A204.1 (cell line): ENCODE measurements at regions not wholly inside any gene's neighbourhood (a gene's known extent, or its start where the extent isn't known, plus 50 kb on each side); places are given as distances from the start of the nearest gene placed in this dataset.

Experiments used
- FAIRE-seq: peaks from 2 replicates; lab custom pipeline; 2012; peaks lifted over from hg19 to GRCh38; lab: Jason Lieb, UNC

DNA sequence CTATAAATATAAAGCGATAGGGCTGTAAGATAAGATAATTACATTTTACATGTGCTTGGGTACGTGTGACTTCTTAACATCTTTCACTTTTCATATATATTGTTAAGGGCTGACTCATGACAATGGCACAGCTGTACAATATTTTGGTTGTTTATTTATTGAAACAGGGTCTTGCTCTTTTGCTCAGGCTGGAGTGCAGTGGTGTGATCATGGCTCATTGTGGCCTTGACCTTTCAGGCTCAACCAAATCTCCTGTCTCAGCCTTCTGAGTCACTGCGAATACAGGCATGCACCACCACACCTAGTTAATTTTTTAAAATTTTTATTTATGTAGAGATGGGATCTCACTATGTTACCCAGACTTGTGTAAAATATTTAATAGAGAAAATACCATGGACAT lies 2532.4 kb upstream of the PCDH20 start:
- FAIRE-seq: no peak

DNA sequence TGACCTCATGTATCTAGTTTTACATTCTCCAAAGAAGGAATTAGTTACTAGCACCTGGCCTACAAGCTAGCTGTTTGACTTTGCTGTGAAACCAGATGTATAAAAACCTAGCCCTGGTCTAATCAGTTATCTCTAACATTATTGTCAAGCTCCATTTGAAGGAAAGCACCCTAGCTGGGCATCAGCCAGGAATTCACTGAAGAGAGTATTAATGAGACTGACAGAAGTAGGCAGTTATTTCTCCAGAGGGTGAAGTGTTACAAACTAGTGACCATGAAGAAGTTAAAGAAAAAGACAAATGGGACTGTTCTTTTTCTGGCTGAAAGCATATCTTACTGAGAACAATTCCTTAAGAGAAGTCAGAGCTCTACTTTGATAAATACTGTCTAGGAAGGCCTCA lies 2529.3 kb upstream of the PCDH20 start:
- FAIRE-seq: no peak

DNA sequence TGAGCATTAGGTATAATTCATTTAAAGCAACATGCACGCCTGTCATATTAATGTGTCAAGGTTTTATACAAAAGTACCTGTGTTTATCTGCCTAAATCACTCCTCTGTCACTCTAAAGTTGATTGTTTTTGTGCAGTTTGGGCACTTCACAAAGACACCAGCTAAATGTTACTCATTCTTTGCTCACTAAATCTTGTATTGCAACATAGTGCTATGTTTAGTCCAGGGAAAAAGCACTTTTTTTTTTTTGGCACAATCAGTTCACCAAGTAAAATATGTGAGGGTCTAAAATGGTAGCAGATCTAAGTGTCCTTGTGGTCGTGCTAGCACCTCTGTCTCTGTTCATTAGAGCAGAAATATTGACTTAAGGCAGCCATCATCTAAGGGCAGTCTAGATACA lies 2526.7 kb upstream of the PCDH20 start:
- FAIRE-seq: no peak

GRCh38 chr13:63938851-63939250 lies 2523.2 kb upstream of the PCDH20 start:
- FAIRE-seq: no peak

DNA sequence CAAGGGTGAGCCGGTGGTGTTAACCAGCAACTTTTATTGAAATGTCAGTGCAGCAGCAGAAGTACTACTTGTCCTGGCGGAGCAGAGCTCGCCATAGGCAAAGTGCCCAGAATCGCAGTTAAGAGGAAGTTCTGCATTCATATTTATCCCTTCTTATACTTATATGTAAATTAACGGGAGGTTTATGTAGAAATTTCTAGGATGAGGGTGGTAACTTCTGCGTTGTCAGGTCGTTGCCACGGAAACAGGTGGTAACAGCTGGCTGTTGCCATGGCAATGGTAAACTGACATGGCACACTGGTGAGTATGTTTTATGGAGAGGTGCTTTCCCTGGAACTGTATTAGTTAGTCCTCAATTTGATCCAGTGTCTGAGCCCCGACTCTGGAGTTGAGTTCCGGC lies 2494.9 kb upstream of the PCDH20 start:
- no peak for FAIRE-seq

DNA sequence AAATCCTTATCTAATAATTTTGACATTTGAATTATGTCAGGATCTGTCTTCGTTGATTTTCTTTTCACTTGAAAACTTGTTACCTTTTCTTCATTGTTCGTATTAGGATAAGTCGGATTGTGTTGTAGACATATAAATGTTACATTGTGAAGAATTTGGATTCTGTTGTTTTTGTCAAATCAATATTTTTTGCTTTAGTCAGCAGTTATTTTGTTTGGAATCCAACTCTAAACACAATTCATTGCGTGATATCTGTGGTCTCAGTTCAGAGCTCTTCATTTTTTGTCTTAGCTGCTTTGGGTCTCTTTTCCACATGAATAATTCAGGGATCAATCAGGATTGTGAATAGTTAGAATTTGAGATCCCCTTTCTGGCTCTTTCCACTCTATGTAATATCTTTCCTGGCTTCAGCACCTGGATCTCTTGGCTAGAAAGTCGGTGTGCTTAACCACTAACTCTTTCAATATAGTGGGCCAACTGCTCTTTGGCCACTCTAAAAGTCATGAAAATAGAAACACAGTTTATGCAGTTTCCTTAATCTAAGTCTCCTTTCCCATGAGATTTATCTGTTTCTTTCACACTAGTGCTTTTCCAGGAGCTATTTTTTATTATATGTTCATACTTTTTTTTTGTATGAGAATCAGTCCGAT lies 2494.2 kb upstream of the PCDH20 start:
- peak; percentile 19 for FAIRE-seq

- FAIRE-seq: no peak
Observed at GRCh38 chr13:63902141-63902540, 2486.5 kb upstream of the PCDH20 start.

GRCh38 chr13:63901630-63902029 lies 2486.0 kb upstream of the PCDH20 start:
- FAIRE-seq: no peak

GRCh38 chr13:63900406-63900805 lies 2484.8 kb upstream of the PCDH20 start:
- no peak for FAIRE-seq

DNA sequence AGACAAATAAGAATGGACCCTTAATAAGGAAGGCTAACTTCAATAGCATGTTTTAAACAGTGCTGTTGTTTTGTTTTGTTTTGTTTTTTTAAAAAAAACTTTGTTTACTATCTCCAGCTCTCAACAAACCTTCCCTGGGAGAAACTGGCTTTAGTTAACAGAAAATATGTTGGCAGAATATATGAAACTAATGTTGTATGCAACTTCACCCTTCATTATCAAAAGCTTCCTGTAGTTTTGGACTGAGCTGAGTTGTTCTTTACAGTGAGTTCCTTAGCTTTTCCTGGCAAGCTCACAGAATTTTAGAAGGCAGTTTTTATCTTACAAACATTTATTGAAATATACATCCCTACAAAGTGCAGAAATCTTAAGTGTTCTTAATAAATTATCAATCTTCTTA lies 2480.7 kb upstream of the PCDH20 start:
- no peak for FAIRE-seq

- no peak for FAIRE-seq
Observed at GRCh38 chr13:63882052-63882451, 2466.4 kb upstream of the PCDH20 start.

DNA sequence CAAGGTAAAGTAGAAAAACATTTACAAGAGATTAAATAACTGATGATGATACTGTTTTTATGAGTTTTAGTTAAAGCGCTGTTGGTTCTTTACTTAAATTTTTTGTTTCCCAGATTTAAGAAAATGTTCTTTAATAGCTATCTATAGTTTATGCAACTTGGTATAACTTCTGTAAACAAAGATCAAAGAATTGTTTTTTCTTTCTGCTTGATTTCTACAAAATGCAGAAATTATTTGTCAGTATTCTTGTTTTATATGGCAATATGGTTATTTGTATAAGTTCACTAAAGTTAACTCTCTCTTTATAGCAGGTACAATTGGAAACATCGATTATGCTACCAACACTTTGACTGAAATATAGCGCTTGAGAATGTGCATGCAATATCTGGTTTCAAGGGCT lies 2465.1 kb upstream of the PCDH20 start:
- FAIRE-seq: no peak

DNA sequence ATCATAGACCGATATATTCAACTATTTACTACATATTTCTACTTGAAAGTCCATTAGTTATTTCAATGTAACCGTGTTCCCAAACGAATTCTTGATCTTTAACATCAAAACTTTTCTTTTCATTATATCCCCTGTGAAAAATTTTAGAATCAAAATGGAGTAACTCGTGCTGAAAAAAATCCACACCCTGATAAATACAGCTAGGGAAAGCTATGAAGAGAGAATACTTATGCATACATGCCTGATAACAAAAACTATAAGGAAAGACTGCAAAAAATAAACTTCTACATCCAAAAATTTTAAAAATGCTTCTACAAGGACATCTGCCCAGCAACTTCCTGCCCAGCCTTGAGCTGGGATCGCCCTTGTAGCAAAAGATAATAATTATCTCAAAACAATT lies 2458.3 kb upstream of the PCDH20 start:
- no peak for FAIRE-seq

GRCh38 chr13:63864171-63864902 lies 2448.7 kb upstream of the PCDH20 start:
- no peak for FAIRE-seq

GRCh38 chr13:63855457-63856118 lies 2439.9 kb upstream of the PCDH20 start:
- FAIRE-seq: no peak

- no peak for FAIRE-seq
Observed at GRCh38 chr13:63853816-63854215, 2438.2 kb upstream of the PCDH20 start.

DNA sequence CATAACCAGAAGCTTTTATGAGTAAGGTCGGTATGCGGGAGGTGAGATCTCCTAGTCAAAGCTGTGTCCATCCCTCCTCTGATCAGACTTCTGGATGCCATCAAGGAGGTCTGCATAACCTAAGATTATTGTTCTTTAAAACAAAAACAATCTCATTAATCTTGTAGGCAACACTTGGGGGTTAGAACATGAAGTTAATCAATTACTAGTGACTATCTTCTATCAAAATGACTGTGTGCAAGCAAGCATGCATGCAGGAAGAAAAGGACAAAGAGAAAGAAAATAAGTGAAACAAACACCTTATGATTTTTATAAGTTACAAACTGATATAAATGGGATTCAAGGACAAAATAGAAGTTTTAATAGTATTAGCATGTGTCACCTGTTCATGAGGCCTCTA lies 2435.9 kb upstream of the PCDH20 start:
- FAIRE-seq: no peak

DNA sequence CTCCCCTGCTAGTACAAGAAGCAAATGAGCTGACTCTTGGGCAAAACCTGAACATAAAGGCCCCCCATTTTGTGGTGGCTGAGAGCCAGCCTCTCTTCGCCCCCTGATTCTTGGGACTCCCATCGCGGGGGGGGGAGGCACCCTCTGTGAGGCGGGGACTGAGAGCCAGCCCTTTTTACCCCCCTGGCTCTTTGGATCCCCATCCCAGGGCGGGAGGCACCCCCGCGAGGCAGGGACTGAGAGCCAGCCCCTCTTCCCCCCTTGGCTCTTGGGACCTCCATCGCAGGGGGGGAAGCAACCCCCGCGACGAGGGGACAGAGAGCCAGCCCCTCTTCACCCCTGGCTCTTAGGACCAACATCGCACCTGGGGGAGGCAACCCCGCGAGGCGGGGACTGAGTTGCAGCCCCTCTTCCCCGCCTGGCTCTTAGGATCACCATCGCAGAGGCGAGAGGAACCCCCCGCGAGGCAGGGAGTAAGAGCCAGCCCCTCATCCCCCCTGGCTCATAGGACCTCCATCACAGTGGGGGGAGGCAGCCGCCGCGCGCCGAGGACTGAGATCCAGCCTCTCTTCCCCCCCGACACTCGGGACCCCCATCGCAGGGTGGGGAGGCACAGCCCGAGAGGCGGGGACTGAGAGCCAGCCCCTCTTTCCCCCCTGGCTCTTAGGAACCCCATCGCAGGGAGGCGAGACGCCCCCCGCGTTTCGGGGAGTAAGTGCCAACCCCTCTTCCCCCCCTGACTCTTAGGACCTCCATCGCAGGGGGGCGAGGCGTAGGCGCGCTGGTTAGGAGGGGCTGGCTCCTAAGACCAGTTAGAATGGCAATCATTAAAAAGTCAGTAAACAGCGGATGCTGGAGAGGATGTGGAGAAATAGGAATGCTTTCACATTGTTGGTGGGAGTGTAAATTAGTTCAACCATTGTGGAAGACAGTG lies 2428.4 kb upstream of the PCDH20 start:
- no peak for FAIRE-seq

DNA sequence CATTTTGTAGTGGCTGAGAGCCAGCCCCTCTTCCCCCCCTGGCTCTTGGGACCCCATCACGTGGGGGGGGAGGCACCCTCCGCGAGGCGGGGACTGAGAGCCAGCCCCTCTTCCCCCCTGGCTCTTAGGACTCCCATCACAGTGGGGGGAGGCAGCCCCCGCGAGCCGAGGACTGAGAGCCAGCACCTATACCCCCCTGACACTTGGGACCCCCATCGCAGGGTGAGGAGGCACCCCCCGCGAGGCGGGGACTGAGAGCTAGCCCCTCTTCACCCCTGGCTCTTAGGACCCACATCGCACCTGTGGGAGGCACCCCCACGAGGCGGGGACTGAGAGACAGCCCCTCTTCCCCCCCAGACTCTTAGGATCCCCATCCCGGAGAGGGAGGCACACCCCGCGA lies 2426.5 kb upstream of the PCDH20 start:
- no peak for FAIRE-seq

- FAIRE-seq: no peak
Observed at GRCh38 chr13:63840551-63841421, 2425.1 kb upstream of the PCDH20 start.

DNA sequence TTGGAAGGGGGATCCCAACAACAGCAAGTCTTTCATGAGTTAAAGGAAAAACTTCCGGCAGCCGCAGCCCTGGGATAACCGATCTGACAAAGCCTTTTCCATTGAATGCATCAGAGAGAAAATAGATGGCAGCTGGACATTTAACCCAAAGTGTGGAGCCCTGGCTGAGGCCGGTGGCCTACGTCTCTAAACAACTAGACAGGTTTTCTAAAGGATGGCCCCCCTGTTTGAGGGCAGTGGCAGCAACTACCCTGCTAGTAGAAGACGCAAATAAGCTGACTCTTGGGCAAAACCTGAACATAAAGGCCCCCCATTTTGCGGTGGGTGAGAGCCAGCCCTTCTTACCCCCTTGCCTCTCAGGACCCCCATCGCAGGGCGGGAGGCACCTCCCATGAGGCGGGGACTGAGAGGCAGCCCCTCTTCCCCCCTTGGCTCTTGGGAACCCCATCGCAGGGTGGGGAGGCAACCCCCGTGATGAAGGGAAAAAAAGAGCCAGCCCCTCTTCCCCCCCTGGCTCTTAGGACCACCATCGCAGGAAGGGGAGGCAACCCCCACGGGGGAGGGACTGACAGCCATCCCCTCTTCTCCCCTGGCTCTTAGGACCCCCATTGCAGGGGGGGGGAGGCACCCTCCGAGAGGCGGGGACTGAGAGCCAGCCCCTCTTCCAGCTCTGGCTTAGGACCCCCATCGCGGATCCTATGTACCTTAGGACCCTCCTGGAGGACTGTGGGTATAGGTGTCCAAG lies 2422.9 kb upstream of the PCDH20 start:
- no peak for FAIRE-seq
